Upper lobe of left lung (tissue), 4 donors: ENCODE measurements at regions not wholly inside any gene's neighbourhood (a gene's known extent, or its start where the extent isn't known, plus 50 kb on each side); places are given as distances from the start of the nearest gene placed in this dataset.

Experiments
- POLR2A ChIP-seq, 4 donors: fragments of 450-650 bp; IDR thresholded peaks; one replicate each; pipeline ENCODE4 v1.5.1; 2016 to 2017; ENCODE audit warnings: antibody characterized with exemption in 4 of 4, mild to moderate bottlenecking in 2 of 4
- POLR2AphosphoS5 ChIP-seq, 2 donors: sonication (generic); formaldehyde crosslinking; IDR thresholded peaks; one replicate each; pipeline ENCODE4 v1.5.1; 2017; ENCODE audit warnings: antibody characterized with exemption in 2 of 2
- TF ChIP-seq, protein P1 (sequence below), 6 experiments: fragments of 450-650 bp in 4 of 6; fragments of 200-600 bp in 2 of 6; sonication (generic) in 2 of 6; IDR thresholded peaks; one replicate each; pipeline ENCODE4 v1.5.1; 2016 to 2019; ENCODE audit warnings: antibody characterized with exemption in 6 of 6

DNA sequence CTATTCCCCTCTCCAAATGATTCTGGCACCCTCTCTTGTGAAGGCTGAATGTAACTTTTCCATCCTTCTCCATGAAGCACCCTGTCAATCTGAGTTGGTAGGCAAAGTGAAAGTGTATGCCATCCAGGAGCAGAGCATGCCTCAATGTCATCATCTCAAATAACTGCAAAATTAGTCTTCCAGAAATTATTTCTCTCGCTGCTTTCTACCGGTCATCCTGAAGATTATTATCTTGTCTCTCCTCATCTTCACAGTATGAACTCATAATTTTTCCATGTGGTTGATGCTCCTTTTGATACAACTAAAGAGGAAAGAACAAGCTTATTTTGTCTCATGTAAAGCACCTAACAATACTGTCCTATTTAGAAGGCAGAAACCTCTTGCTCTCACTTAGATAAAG, 285.5 kb upstream of the PCDH7 start:
- TF ChIP-seq POLR2A (IDR thresholded peaks at IDR 0.05), result no peak
- TF ChIP-seq, protein P1, sequence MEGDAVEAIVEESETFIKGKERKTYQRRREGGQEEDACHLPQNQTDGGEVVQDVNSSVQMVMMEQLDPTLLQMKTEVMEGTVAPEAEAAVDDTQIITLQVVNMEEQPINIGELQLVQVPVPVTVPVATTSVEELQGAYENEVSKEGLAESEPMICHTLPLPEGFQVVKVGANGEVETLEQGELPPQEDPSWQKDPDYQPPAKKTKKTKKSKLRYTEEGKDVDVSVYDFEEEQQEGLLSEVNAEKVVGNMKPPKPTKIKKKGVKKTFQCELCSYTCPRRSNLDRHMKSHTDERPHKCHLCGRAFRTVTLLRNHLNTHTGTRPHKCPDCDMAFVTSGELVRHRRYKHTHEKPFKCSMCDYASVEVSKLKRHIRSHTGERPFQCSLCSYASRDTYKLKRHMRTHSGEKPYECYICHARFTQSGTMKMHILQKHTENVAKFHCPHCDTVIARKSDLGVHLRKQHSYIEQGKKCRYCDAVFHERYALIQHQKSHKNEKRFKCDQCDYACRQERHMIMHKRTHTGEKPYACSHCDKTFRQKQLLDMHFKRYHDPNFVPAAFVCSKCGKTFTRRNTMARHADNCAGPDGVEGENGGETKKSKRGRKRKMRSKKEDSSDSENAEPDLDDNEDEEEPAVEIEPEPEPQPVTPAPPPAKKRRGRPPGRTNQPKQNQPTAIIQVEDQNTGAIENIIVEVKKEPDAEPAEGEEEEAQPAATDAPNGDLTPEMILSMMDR (IDR thresholded peaks at IDR 0.05), result no peak
- no peak for TF ChIP-seq POLR2AphosphoS5 (IDR thresholded peaks at IDR 0.05)
